GM21360 (cell line): ENCODE measurements at regions not wholly inside any gene's neighbourhood (a gene's known extent, or its start where the extent isn't known, plus 50 kb on each side); places are given as distances from the start of the nearest gene placed in this dataset.
A peak's percentile ranks its signal among the peaks of the same experiment; 100 is the strongest.
"Not testable (repeated sequence)": the region's sequence is repeated elsewhere in the genome, so short reads cannot be mapped to it uniquely, and the experiment has no call there.

Experiments used
- ATAC-seq: cut with Tn5 transposase; IDR thresholded peaks from one replicate; pipeline ENCODE4 v1.9.1; 2021; ENCODE audit warnings: mild to moderate bottlenecking, moderate library complexity; ENCODE audit not compliant: unreplicated experiment

DNA sequence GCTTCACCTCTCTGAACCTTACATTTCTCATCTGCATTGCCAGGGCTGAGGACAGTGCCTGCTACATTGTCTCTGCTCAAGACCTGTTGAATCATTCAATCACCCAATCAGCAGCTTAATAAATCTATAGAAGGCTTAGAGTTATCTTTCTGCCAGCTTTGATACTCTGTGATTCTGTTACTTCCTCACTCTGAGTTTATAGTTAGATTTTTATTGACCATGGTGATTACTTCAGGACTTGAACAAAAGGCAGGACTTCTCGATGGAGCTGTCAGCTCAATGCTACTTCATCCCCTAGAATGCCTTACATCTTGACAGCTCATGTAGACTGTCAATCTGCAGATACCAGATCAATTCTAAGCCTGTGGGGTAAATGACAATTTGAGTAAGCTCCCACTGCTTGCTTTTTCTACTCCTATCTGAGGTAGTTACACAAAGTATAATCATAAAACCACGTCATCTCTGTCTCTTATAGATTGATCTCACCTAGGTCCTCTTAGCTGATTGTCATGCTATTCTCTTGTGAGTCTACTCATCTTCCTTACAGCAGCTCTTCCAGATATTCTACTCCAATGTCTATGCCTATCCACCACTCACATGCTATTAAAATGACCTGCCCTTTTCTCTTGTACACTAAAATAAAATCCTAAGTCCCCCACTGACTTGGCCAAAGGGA is 318.3 kb upstream of the CA10 start:
- ATAC-seq: no peak

DNA sequence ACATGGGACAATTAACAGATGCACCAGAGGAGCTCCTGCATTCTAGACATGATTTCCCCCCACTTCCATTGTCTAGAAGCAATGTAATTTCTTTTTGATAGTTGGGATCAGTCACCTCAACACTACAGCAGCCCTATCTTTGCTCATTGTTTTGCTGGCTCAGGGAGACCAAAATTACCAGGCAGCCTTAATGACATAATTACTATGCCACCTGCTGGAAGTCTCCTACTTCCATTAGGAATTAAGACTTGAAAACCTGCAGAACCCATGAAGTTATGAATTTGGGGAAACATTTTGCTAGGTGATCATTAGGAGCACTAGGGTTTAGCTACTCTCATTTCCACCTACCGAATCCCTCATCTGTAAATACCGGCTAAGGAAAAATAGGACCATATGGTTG is 312.0 kb upstream of the CA10 start:
- no peak for ATAC-seq

DNA sequence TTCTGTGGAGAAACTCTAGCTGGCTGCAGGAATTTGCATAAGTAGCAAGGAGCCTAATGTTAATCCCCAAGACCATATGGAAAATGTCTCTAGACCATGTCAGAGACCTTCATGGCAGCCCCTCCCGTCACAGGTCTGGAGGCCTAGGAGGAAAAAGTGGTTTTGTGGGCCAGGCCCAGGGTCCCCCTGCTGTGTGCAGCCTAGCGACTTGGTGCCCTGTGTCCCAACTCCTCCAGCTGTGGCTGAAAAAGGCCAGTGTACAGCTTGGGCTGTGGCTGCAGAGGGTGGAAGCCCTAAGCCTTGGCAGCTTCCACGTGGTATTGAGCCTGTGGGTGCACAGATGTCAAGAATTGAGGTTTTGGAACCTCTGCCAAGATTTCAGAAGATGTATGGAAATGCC is 306.9 kb upstream of the CA10 start:
- no peak for ATAC-seq

DNA sequence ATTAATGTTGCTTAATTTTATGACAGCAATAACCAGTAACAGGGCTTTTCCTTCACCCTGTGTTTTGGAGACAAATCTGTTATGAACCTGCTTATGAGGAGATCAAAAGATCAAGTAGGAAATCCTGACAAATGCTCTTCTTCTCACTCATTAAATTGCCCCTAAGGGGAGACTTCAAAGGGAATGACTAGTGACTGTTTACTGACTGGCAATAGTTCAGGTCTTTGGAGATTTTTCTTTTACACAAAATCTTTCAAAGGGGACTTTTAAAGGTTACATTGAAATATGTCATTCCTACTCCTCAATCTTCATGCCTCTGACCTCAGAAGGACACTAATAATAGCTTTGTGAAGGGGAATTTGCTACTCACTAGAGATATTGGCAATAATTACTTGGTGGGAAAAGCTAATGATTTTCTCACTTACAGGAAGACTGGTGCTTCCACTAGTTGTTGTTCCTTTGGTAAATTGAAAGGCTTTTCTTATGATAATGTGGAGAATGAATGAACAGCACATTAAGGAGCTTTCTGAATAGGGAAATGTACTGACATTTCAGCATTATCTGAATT is 292.9 kb upstream of the CA10 start:
- no peak for ATAC-seq

DNA sequence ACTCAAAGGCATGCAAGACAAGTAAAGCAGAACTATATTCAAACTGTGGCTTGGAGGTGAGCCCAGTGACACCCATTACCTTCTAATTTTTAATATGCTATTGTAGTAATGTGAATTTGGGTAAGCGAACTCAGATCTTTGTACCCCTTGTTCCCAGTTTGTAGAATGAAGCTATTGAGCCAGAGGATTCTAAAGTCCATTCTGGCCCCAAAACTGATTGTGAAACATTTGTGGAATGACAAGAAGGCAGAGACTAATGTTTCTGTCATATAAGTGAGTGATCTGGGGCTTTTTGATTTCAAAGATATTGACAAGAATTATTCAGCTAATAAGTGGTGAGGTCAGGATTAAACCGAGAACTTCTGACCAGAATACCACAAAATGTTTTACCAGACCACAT is 283.8 kb upstream of the CA10 start:
- no peak for ATAC-seq

DNA sequence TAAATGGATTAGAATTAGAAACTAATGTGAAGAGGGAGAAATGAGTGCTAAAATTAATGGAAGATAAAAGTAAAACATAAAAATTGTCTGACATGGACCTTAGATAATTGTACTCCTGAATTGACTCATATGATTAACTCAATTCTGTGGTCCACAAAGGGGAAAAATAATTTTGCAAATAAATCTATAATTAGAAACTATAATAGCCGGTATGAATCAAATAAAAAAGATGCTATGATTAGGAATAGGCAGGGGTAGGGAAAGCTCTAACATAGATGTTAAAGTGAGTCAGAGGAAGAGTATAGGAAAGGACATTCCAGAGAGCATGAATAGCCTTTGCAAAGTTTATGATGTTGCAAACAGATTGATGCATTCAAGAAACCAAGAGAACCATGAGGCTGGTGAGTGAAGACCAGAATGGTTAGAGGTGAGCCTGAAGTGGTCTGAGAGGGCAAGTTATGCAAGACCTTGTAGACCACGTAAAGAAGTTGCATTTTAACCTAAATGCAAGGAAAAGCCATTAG is 262.1 kb upstream of the CA10 start:
- no peak for ATAC-seq

DNA sequence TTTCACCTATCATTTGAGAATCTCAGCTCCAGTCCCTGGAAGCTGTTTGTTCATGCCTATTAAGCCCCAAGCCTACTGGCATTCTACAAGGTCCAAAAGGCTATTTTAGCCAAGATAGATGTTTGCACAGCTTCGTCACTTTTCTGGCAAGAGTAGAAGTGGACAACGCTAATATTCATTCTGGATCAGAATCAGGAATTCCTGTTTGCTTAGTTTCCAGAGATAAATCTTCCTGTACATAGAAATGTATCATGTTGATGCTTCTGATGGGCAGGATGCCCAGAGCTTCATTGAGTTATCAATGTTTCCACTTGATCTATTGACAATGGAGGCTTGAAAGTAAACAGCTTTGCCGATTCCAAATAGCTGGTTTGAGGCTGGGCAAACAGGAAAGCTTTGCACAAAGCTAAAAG is 260.7 kb upstream of the CA10 start:
- no peak for ATAC-seq

DNA sequence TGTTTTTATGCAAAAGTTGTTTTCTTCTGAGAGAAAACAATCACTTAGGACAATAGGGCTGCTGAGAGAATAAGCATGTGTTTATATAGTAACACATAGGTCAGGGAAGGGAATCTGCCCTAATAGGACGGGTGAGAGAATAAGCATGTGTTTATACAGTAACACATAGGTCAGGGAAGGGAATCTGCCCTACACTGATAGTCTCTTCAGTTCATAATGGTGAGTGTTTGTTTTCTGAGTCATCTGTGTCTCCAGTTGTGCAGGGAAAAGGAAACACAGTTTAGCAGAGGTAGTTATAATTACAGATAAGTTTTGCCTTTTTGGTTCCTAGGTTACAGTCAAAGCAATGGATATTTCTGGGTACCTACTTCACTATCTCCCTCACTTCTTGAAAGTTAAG is 252.3 kb upstream of the CA10 start:
- ATAC-seq: no peak

DNA sequence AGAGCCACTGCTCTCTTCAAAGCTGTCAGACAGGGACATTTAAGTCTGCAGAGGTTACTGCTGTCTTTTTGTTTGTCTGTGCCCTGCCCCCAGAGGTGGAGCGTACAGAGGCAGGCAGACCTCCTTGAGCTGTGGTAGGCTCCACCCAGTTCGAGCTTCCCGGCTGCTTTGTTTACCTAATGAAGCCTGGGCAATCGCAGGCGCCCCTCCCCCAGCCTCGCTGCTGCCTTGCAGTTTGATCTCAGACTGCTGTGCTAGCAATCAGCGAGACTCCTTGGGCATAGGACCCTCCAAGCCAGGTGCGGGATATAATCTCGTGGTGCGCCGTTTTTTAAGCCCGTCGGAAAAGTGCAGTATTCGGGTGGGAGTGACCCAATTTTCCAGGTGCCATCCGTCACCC is 250.7 kb upstream of the CA10 start:
- ATAC-seq: not testable (repeated sequence)

DNA sequence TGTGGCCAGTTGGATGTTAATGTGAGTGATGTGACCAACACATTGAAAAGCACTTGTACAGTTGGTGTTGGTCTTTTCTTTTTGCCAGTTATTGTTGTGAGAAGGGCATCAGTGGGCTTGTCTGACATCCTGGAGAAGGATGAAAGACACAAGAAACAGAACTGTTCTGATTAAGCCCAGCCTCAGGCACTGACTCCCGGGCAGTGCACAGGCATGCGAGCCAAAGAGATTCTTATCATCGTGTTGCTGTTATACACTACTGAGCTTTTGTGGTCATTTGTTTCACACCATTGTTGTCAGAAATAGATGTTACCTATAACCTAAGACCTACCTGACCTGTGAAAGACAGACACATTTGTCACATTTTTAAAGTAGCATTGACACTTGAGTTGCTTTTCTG is 236.8 kb upstream of the CA10 start:
- no peak for ATAC-seq

DNA sequence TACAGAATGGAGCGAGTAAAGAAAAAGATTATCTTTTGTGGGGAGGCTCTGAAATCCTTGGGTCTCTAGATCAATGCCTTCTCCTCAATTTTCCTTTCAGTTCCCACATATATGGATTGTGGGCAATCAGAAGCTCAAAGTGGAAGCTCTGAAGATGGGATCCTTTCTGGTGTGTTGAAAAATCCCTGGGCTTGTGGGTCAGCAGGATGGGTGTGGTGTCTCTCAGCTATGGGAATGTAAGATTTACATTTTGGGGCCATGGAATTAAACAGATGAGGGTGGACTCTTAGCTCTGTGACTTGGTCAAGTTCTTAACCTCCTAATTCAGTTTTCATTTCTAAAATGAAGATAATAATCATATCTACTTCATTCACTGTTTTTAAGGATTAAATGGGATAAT is 231.9 kb upstream of the CA10 start:
- ATAC-seq: no peak

DNA sequence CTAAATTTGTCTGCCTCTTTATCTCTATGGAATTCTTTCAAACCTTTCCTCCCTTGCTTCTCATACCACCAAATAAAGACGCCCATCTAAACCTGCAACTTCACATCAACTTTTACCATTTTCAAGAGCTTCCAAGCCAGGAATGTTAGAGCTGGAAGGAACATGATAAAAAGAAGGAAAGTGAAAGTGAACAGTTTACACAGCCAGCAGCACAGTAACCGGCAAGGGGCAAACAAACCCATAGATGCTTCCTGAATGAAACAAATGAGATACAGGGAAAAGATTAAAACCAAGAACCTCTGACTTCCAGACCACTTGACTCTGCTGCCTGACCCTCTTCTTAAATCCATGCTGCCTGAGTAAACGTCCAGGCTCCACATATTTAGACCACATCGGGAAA is 231.1 kb upstream of the CA10 start:
- ATAC-seq: no peak

DNA sequence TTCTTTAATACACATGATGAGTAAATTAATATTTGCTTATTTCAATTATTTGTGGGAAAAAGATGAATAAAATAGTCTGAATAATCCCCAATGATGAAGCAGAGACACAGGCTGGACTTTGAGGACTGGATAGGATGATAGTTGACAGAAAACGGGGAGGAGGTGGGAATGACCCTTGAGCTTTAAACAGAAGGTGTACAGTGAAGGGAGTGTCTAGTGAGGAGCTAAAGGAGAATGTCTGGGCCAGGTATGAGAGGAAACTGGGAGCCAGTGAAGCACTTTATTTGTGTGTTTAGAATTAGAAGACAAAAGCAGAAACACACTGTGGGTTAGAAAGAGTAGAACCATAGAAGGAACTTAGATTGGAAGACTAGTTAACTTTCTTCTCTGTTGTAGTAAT is 230.4 kb upstream of the CA10 start:
- ATAC-seq: no peak

DNA sequence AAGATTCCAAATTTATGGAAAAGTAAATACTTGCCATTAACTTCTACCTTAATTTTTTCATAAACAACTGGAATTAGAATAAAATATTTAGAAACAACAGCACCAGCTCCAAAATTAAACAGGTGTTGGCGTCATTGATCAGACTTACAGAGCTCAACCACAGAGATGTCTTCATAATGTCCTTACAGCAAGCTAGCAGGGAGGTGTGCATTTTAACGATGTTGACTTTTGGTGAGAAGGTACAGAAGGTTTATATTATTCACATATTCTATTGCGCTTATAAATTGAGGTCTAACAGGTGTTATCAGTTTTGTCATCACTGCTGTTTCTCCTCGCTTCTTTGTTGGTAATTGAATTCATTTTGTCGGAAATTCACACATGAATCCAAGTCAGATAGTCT is 226.2 kb upstream of the CA10 start:
- ATAC-seq: no peak

DNA sequence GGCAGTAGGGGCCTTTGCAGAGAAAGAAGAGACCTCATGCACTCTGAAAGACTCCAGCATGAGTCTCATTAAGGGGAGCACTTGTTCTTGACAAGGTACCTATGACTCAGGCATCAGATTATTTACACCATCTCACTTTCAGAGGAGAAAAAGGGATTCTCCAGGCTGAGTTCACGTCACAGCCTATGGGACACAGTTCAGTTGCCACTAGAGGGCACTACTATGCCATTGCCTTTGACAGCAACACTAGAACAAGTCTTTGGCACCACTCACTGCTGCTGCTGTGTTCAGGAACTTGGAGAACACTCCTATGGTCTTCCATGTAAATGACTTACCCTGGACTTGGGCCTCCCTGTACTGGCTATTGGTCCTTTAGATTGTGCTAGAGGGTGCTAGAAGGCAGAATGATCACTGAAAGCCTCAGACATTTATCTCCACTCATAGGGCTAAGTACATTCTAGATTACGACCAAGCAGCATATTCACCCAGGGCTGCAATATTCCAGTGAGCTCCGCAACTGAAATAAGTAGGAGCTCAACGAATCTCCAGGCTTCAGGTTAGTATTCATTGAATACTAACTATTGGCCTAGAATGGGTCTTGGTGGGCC is 225.1 kb upstream of the CA10 start:
- ATAC-seq: peak; percentile 54

DNA sequence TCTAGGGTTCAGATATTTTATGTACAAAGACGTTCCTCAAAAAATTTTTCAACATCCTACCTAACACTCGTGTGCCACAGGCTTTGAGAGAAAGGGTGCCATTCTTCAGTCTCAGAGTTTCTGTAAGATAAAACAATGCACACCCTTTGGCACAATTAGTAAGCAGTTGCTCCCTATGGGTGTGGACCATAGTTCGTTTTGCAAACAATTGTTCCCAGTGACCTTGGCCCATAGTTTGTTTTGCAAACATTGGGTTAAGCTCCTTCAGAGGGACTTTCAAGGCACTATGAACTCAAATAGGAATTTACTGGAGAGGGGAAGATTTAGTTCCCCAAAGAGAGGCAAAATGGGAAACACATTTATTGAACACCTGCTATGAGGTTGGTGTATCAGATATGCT is 220.3 kb upstream of the CA10 start:
- ATAC-seq: no peak

DNA sequence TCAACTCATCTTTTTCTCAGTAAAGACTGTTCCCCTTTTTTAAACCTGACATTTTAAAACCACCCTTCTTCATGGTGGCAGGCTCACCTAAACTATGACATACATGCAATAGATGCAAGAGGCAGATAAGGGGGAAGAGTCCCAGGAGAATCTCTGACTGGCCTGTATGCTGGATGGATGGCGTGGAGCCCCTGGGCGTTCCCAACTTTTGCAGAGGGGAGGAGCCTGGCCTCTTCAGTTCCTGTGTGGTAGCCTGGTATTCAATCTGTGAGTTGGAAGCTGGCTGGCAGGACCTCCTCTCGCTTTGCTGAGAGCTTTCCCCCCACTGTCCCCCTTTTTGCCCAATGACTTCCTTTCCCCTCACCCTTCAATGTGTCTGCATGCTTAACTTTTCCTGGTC is 217.6 kb upstream of the CA10 start:
- no peak for ATAC-seq

DNA sequence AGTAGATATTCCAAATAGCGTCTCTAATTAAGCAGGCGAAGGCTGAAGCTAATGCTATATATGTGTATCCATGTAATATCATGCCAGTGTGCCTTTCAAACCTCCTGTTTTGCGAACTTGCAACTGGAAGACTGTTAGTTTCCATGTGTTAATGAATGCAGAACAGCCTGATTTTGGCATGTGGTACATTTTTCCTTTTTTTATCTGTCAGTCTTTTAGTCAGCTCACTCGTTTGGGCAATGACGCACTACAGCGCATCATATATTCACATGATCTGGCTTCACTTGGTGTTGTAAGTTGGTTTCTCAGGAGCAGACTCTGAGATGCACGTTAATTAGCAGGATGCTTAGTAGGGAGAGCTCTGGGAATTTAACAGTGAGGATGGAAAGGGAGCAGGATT is 210.4 kb upstream of the CA10 start:
- no peak for ATAC-seq

DNA sequence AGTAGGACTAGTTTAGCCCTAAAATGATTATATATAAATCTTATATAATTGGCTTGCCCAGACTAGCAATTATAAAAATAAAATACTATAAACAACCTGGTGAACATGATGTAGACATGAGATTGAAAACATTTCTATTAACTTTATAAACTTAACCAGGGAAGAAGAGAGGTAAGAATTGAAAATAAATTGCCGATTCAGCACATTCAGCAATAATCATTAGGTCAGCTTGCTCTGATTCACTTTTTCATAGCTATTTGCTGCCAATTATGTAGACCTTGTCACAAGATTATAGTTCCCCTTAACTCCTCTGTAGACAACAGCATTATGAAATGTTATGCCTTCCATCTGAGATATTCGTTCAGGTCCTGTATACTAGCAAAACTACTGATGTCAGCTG is 199.3 kb upstream of the CA10 start:
- no peak for ATAC-seq

DNA sequence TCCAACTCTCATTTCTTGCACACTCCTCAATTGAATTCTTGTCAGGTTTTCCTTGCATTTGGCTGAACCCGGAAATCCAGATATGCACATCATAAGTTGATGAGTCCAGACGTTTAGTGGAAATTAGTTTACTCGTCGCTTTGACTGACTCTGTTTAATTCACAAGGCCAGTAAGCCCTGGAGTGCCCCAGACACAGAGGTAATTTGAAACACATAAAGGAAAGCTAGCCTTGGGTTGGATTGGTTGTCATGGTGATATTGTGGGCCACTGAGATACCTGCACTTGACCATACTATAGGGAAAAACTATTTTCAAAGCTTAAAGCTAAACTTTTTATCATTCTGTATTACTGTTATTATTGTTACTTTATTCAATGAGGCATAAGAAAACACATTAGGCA is 178.3 kb upstream of the CA10 start:
- ATAC-seq: no peak

DNA sequence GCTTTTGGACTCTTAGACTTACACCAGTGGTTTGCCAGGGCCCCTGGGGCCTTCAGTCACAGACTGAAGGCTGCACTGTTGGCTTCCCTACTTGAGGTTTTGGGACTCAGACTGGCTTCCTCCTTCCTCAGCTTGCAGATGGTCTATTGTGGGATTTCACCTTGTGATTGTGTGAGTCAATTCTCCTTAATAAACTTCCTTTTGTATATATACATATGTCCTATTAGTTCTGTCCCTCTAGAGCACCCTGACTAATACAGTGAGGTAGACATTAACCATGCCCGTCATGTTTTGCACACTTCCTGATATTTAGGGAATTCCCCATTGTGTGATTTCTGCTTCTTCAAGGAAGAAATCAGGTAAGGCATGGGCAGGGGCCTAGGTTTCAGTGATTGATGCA is 147.8 kb upstream of the CA10 start:
- no peak for ATAC-seq

DNA sequence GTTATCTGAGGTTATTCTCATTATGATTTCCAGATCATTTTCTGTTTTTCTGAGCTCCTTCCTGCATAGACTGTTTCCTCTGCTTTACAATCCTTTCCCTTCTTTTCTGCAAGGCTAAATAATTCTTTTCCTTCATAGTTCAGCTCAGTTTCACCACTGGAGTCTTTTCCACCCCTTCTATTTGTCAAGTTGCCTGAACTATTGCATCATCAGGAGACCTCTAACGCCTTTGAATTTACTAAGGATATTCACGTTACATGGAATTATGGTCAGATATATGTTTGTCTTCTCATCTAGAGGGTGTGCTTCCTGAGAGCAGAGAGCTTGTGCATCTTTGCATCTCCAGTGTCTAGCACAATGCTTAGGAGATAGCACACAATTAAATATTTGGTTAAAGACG is 140.4 kb upstream of the CA10 start:
- ATAC-seq: no peak
